HEK293 (cell line): ENCODE measurements at regions not wholly inside any gene's neighbourhood (a gene's known extent, or its start where the extent isn't known, plus 50 kb on each side); places are given as distances from the start of the nearest gene placed in this dataset.

Experiments
- CTCF ChIA-PET: fragments of 350-600 bp; formaldehyde crosslinking; extraction: SDS; loops from one replicate; lab custom pipeline; 2021; ENCODE audit warnings: antibody characterized with exemption; lab: Yijun Ruan, JAX
- POLR2A ChIA-PET: fragments of 300-600 bp; formaldehyde crosslinking; extraction: SDS; loops from one replicate; lab custom pipeline; 2020; ENCODE audit warnings: antibody characterized with exemption, inconsistent platforms; lab: Yijun Ruan, JAX
- H3K27ac ChIP-seq: fragments of 200-500 bp; sonication (Bioruptor generic); 2 replicates; pipeline ENCODE4 v1.5.1; 2014; ENCODE audit warnings: low read depth, low read length, control low read depth, inconsistent platforms; ENCODE audit errors: extremely low read depth
- H3K36me3 ChIP-seq, 2 experiments: fragments of 200-500 bp in 1 of 2; sonication (Bioruptor generic) in 1 of 2; 1 replicate in 1 of 2; 2 replicates in 1 of 2; pipeline ENCODE4 v1.5.1; 2014 to 2017; ENCODE audit warnings: inconsistent platforms in 2 of 2, low read length in 2 of 2; ENCODE audit not compliant: control insufficient read depth in 2 of 2, insufficient read depth in 1 of 2
- H3K4me1 ChIP-seq: fragments of 200-500 bp; sonication (Bioruptor generic); 2 replicates; pipeline ENCODE4 v1.5.1; 2014; ENCODE audit warnings: mild to moderate bottlenecking, low read length, inconsistent platforms; ENCODE audit not compliant: control insufficient read depth, insufficient read depth
- H3K4me3 ChIP-seq: 2 replicates; pipeline ENCODE4 v1.5.1; 2011; ENCODE audit warnings: low read depth, mild to moderate bottlenecking, control low read depth, low read length, moderate library complexity
- H3K9me3 ChIP-seq: fragments of 200-500 bp; sonication (Bioruptor generic); 2 replicates; pipeline ENCODE4 v1.5.1; 2014; ENCODE audit warnings: low read depth, low read length, inconsistent platforms; ENCODE audit not compliant: control insufficient read depth, insufficient read depth
- GLI2 ChIP-seq: fragments of 450-650 bp; formaldehyde crosslinking; IDR thresholded peaks from 2 replicates; pipeline ENCODE4; 2017; ENCODE audit warnings: missing biosample characterization, missing genetic modification characterization, low read depth, borderline replicate concordance
- HOXC10 ChIP-seq: sonication (generic); formaldehyde crosslinking; IDR thresholded peaks from 2 replicates; pipeline ENCODE4 v1.8.1; 2023; ENCODE audit warnings: mild to moderate bottlenecking, missing genetic modification reagents
- IKZF3 ChIP-seq: fragments of 450-650 bp; IDR thresholded peaks from 2 replicates; pipeline ENCODE4 v1.5.0; 2018; ENCODE audit warnings: missing biosample characterization, mild to moderate bottlenecking, missing genetic modification characterization, moderate library complexity
- KLF10 ChIP-seq: fragments of 450-650 bp; IDR thresholded peaks from 2 replicates; pipeline ENCODE4 v1.5.1; 2018; ENCODE audit warnings: missing biosample characterization, mild to moderate bottlenecking, missing genetic modification characterization
- ZBTB7A ChIP-seq: fragments of 450-650 bp; formaldehyde crosslinking; IDR thresholded peaks from 2 replicates; pipeline ENCODE4 v1.5.1; 2016; ENCODE audit warnings: low read depth, missing biosample characterization, missing genetic modification characterization
- ZEB2 ChIP-seq: fragments of 450-650 bp; formaldehyde crosslinking; IDR thresholded peaks from 2 replicates; pipeline ENCODE4 v1.5.1; 2016; ENCODE audit warnings: missing biosample characterization, missing genetic modification characterization
- ZNF121 ChIP-seq: fragments of 450-650 bp; formaldehyde crosslinking; IDR thresholded peaks from 2 replicates; pipeline ENCODE4 v1.5.1; 2016; ENCODE audit warnings: missing biosample characterization, missing genetic modification characterization
- ZNF211 ChIP-seq: fragments of 450-650 bp; formaldehyde crosslinking; IDR thresholded peaks from 2 replicates; pipeline ENCODE4 v1.5.1; 2016; ENCODE audit warnings: low read depth, missing biosample characterization, missing genetic modification characterization
- ZNF221 ChIP-seq: fragments of 450-650 bp; formaldehyde crosslinking; IDR thresholded peaks from 2 replicates; pipeline ENCODE4 v1.5.1; 2017; ENCODE audit warnings: missing biosample characterization, missing genetic modification characterization, borderline replicate concordance
- ZNF426 ChIP-seq: fragments of 450-650 bp; formaldehyde crosslinking; IDR thresholded peaks from 2 replicates; pipeline ENCODE4 v1.5.1; 2017; ENCODE audit warnings: missing biosample characterization, missing genetic modification characterization, mild to moderate bottlenecking, inconsistent platforms, moderate library complexity
- ZNF530 ChIP-seq: fragments of 450-650 bp; formaldehyde crosslinking; IDR thresholded peaks from 2 replicates; pipeline ENCODE4 v1.5.1; 2016; ENCODE audit warnings: low read depth, missing biosample characterization, missing genetic modification characterization
- ZNF561 ChIP-seq: fragments of 450-650 bp; IDR thresholded peaks from 2 replicates; pipeline ENCODE4 v1.5.1; 2018; ENCODE audit warnings: missing biosample characterization, missing genetic modification characterization, borderline replicate concordance
- ZNF596 ChIP-seq: fragments of 450-650 bp; IDR thresholded peaks from 2 replicates; pipeline ENCODE4 v1.5.0; 2018; ENCODE audit warnings: missing biosample characterization, mild to moderate bottlenecking, missing genetic modification characterization, moderate library complexity
- ZNF623 ChIP-seq: fragments of 450-650 bp; formaldehyde crosslinking; IDR thresholded peaks from 2 replicates; pipeline ENCODE4 v1.5.1; 2016; ENCODE audit warnings: missing biosample characterization, missing genetic modification characterization
- ZNF707 ChIP-seq: fragments of 450-650 bp; formaldehyde crosslinking; IDR thresholded peaks from 2 replicates; pipeline ENCODE4 v1.5.1; 2016; ENCODE audit warnings: missing biosample characterization, missing genetic modification characterization
- ZNF776 ChIP-seq: fragments of 450-650 bp; formaldehyde crosslinking; IDR thresholded peaks from 2 replicates; pipeline ENCODE4 v1.5.0; 2017; ENCODE audit warnings: missing biosample characterization, missing genetic modification characterization, borderline replicate concordance
- ZSCAN16 ChIP-seq: fragments of 450-650 bp; formaldehyde crosslinking; IDR thresholded peaks from 2 replicates; pipeline ENCODE4 v1.5.1; 2016; ENCODE audit warnings: missing biosample characterization, missing genetic modification characterization
- ZXDB ChIP-seq: fragments of 450-650 bp; formaldehyde crosslinking; IDR thresholded peaks from 2 replicates; pipeline ENCODE4 v1.5.1; 2016; ENCODE audit warnings: missing biosample characterization, missing genetic modification characterization
- TF ChIP-seq, protein P1 (sequence below): fragments of 450-650 bp; formaldehyde crosslinking; IDR thresholded peaks from 2 replicates; pipeline ENCODE4 v1.5.1; 2016; ENCODE audit warnings: missing biosample characterization, missing genetic modification characterization
- TF ChIP-seq, protein P2 (sequence below): fragments of 450-650 bp; formaldehyde crosslinking; IDR thresholded peaks from 2 replicates; pipeline ENCODE4 v1.5.1; 2016; ENCODE audit warnings: missing biosample characterization, missing genetic modification characterization
- TF ChIP-seq, protein P3 (sequence below): fragments of 450-650 bp; formaldehyde crosslinking; IDR thresholded peaks from 2 replicates; pipeline ENCODE4 v1.5.1; 2016; ENCODE audit warnings: missing biosample characterization, missing genetic modification characterization, low read depth
- TF ChIP-seq, protein P4 (sequence below): fragments of 450-650 bp; formaldehyde crosslinking; IDR thresholded peaks from 2 replicates; pipeline ENCODE4 v1.5.1; 2016; ENCODE audit warnings: missing biosample characterization, missing genetic modification characterization
- TF ChIP-seq, protein P5 (sequence below): fragments of 450-650 bp; formaldehyde crosslinking; IDR thresholded peaks from 2 replicates; pipeline ENCODE4 v1.5.1; 2017; ENCODE audit warnings: missing biosample characterization, missing genetic modification characterization
- TF ChIP-seq, protein P6 (sequence below): fragments of 450-650 bp; formaldehyde crosslinking; IDR thresholded peaks from 2 replicates; pipeline ENCODE4 v1.5.1; 2017; ENCODE audit warnings: missing biosample characterization, mild to moderate bottlenecking, missing genetic modification characterization, moderate library complexity

DNA sequence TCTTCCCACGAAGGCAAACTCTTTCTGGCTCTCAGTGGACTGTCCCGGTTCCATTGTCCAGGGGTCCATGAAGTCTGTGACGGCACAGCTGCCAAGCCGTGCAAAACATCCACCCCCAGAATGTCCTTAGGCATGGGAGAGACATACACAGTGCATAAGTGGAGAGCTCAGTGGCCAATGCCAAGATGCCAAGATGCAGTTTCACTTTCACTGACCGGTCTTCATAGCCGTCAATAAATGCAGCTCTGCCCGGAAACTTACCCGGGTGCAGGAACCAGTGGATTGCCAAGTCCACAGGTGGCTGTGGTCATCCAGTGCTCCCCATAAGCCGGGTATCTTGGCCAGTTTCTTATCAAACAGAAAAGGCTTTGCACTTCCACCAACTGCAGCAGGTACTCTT lies 162.3 kb downstream of the PTCSC3 start:
- no peaks in the 10 kb centered on the region for H3K9me3 ChIP-seq
- H3K4me1 ChIP-seq: no peaks in the 10 kb centered on the region
- H3K27ac ChIP-seq: no peak overlapping the region
- H3K4me3 ChIP-seq: no peak overlapping the region
- H3K36me3 ChIP-seq: no peaks in the 10 kb centered on the region
- POLR2A ChIA-PET: no interaction called here
- CTCF ChIA-PET: interaction anchor here (0.6 kb wide), 1 partner anchor 1626 kb away, joined by 3 read pairs; no protein-coding TSS in a partner anchor
- TF ChIP-seq, protein P1, sequence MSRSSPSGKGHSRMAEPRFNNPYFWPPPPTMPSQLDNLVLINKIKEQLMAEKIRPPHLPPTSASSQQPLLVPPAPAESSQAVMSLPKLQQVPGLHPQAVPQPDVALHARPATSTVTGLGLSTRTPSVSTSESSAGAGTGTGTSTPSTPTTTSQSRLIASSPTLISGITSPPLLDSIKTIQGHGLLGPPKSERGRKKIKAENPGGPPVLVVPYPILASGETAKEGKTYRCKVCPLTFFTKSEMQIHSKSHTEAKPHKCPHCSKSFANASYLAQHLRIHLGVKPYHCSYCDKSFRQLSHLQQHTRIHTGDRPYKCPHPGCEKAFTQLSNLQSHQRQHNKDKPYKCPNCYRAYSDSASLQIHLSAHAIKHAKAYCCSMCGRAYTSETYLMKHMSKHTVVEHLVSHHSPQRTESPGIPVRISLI: no peak
- TF ChIP-seq ZNF121 (tag by site-specific recombination) (no peak), ZSCAN16 (tag by site-specific recombination) (no peak), ZNF623 (tag by site-specific recombination) (no peak), ZNF776 (no peak), ZBTB7A (tag by site-specific recombination) (no peak), IKZF3 (tag by site-specific recombination) (no peak), ZNF211 (tag by site-specific recombination) (no peak), ZEB2 (tag by site-specific recombination) (no peak), ZNF561 (tag by site-specific recombination) (no peak), ZXDB (tag by site-specific recombination) (no peak)
- TF ChIP-seq, protein P2, sequence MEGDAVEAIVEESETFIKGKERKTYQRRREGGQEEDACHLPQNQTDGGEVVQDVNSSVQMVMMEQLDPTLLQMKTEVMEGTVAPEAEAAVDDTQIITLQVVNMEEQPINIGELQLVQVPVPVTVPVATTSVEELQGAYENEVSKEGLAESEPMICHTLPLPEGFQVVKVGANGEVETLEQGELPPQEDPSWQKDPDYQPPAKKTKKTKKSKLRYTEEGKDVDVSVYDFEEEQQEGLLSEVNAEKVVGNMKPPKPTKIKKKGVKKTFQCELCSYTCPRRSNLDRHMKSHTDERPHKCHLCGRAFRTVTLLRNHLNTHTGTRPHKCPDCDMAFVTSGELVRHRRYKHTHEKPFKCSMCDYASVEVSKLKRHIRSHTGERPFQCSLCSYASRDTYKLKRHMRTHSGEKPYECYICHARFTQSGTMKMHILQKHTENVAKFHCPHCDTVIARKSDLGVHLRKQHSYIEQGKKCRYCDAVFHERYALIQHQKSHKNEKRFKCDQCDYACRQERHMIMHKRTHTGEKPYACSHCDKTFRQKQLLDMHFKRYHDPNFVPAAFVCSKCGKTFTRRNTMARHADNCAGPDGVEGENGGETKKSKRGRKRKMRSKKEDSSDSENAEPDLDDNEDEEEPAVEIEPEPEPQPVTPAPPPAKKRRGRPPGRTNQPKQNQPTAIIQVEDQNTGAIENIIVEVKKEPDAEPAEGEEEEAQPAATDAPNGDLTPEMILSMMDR (tag by site-specific recombination): no peak
- TF ChIP-seq, protein P3, sequence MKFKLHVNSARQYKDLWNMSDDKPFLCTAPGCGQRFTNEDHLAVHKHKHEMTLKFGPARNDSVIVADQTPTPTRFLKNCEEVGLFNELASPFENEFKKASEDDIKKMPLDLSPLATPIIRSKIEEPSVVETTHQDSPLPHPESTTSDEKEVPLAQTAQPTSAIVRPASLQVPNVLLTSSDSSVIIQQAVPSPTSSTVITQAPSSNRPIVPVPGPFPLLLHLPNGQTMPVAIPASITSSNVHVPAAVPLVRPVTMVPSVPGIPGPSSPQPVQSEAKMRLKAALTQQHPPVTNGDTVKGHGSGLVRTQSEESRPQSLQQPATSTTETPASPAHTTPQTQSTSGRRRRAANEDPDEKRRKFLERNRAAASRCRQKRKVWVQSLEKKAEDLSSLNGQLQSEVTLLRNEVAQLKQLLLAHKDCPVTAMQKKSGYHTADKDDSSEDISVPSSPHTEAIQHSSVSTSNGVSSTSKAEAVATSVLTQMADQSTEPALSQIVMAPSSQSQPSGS: no peak
- TF ChIP-seq, protein P4, sequence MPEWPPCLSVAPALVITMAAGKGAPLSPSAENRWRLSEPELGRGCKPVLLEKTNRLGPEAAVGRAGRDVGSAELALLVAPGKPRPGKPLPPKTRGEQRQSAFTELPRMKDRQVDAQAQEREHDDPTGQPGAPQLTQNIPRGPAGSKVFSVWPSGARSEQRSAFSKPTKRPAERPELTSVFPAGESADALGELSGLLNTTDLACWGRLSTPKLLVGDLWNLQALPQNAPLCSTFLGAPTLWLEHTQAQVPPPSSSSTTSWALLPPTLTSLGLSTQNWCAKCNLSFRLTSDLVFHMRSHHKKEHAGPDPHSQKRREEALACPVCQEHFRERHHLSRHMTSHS: no peak

DNA sequence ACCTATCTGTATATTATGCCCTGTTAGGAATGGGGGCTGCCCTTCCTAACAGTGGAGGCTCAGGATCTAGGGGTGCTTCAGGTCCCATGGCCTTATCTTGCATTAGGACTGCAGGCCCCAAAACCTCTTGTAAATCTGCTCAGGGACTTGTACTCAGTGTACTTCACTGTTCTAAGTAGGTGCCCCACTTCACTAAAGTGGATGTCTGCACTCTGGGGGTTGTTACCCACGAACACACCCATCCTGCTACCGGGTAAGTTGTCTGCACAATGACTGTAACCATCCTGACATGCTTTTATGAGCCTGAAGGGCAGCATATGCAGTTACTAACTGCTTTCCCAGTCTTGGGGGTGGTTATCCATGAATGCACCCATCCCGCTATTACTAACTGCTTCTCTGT lies 163.0 kb downstream of the PTCSC3 start:
- H3K27ac ChIP-seq: no peak overlapping the region
- no peaks in the 10 kb centered on the region for H3K36me3 ChIP-seq
- no peaks in the 10 kb centered on the region for H3K4me1 ChIP-seq
- TF ChIP-seq, protein P2 (tag by site-specific recombination): no peak
- TF ChIP-seq, protein P5, sequence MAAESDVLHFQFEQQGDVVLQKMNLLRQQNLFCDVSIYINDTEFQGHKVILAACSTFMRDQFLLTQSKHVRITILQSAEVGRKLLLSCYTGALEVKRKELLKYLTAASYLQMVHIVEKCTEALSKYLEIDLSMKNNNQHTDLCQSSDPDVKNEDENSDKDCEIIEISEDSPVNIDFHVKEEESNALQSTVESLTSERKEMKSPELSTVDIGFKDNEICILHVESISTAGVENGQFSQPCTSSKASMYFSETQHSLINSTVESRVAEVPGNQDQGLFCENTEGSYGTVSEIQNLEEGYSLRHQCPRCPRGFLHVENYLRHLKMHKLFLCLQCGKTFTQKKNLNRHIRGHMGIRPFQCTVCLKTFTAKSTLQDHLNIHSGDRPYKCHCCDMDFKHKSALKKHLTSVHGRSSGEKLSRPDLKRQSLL: no peak
- TF ChIP-seq ZNF596 (tag by site-specific recombination): no peak
- TF ChIP-seq KLF10 (tag by site-specific recombination): no peak
- TF ChIP-seq ZNF623 (tag by site-specific recombination): no peak
- no peak for TF ChIP-seq ZNF426 (tag by site-specific recombination)
- TF ChIP-seq ZNF221 (tag by site-specific recombination): no peak
- TF ChIP-seq GLI2 (tag by site-specific recombination): no peak
- TF ChIP-seq, protein P6, sequence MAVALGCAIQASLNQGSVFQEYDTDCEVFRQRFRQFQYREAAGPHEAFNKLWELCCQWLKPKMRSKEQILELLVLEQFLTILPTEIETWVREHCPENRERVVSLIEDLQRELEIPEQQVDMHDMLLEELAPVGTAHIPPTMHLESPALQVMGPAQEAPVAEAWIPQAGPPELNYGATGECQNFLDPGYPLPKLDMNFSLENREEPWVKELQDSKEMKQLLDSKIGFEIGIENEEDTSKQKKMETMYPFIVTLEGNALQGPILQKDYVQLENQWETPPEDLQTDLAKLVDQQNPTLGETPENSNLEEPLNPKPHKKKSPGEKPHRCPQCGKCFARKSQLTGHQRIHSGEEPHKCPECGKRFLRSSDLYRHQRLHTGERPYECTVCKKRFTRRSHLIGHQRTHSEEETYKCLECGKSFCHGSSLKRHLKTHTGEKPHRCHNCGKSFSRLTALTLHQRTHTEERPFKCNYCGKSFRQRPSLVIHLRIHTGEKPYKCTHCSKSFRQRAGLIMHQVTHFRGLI (tag by site-specific recombination): no peak
- no peak for TF ChIP-seq HOXC10 (CRISPR knock-in tag)
- TF ChIP-seq ZNF530 (tag by site-specific recombination): no peak
- no peak for TF ChIP-seq ZNF707 (tag by site-specific recombination)
- ChIA-PET CTCF (no interaction called here), POLR2A (no interaction called here)
- H3K4me3 ChIP-seq: no peak overlapping the region
- H3K9me3 ChIP-seq: no peaks in the 10 kb centered on the region
